Upper lobe of left lung (tissue), 4 donors: ENCODE measurements at regions not wholly inside any gene's neighbourhood (a gene's known extent, or its start where the extent isn't known, plus 50 kb on each side); places are given as distances from the start of the nearest gene placed in this dataset.

Source experiments
- EP300 ChIP-seq, 4 donors: sonication (generic); formaldehyde crosslinking; IDR thresholded peaks; one replicate each; pipeline ENCODE4 v1.5.1; 2017; ENCODE audit warnings: antibody characterized with exemption in 4 of 4, control low read depth in 2 of 4
- POLR2A ChIP-seq, 4 donors: fragments of 450-650 bp; IDR thresholded peaks; one replicate each; pipeline ENCODE4 v1.5.1; 2016 to 2017; ENCODE audit warnings: antibody characterized with exemption in 4 of 4, mild to moderate bottlenecking in 2 of 4
- TF ChIP-seq, protein P1 (sequence below), 6 experiments: fragments of 450-650 bp in 4 of 6; fragments of 200-600 bp in 2 of 6; sonication (generic) in 2 of 6; IDR thresholded peaks; one replicate each; pipeline ENCODE4 v1.5.1; 2016 to 2019; ENCODE audit warnings: antibody characterized with exemption in 6 of 6

DNA sequence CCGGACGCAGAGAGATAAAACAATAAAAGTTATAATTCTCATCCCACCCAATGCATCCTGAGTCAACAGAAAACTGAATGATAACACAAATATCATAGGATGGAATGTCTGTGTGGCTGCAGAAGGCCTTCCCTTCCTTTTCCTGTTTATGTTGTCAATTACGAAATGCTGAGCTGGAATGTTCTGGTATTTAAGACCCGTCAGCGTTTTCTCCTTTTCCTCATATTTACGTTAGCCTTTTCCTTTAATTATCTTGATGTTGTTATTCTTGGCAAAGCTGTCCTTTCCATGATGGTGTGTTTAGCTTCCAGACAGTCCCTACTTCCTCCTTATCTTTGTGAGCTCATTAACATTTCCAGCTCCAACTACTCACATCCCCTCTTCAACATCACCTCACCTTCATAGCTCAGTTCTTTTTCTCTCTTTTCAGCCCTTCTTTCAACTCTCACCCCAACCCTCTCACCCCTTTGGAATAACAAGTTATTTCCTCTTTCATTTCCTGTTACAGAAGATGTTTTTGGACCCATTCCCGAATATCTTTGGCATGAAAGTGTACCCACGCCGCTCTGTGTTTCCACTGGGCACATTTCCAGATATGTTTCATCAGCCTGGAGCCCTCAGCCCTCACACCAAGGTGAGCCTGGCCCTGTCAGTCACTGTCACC is 221.6 kb downstream of the NR2F1-AS1 start:
- TF ChIP-seq, protein P1, sequence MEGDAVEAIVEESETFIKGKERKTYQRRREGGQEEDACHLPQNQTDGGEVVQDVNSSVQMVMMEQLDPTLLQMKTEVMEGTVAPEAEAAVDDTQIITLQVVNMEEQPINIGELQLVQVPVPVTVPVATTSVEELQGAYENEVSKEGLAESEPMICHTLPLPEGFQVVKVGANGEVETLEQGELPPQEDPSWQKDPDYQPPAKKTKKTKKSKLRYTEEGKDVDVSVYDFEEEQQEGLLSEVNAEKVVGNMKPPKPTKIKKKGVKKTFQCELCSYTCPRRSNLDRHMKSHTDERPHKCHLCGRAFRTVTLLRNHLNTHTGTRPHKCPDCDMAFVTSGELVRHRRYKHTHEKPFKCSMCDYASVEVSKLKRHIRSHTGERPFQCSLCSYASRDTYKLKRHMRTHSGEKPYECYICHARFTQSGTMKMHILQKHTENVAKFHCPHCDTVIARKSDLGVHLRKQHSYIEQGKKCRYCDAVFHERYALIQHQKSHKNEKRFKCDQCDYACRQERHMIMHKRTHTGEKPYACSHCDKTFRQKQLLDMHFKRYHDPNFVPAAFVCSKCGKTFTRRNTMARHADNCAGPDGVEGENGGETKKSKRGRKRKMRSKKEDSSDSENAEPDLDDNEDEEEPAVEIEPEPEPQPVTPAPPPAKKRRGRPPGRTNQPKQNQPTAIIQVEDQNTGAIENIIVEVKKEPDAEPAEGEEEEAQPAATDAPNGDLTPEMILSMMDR (IDR thresholded peaks at IDR 0.05): no peak
- TF ChIP-seq EP300 (IDR thresholded peaks at IDR 0.05) (peak in 2 of 4 donors; percentile 30), POLR2A (IDR thresholded peaks at IDR 0.05) (no peak)
